ENCODE measurements at regions not wholly inside any gene's neighbourhood (a gene's known extent, or its start where the extent isn't known, plus 50 kb on each side); places are given as distances from the start of the nearest gene placed in this dataset.

DNA sequence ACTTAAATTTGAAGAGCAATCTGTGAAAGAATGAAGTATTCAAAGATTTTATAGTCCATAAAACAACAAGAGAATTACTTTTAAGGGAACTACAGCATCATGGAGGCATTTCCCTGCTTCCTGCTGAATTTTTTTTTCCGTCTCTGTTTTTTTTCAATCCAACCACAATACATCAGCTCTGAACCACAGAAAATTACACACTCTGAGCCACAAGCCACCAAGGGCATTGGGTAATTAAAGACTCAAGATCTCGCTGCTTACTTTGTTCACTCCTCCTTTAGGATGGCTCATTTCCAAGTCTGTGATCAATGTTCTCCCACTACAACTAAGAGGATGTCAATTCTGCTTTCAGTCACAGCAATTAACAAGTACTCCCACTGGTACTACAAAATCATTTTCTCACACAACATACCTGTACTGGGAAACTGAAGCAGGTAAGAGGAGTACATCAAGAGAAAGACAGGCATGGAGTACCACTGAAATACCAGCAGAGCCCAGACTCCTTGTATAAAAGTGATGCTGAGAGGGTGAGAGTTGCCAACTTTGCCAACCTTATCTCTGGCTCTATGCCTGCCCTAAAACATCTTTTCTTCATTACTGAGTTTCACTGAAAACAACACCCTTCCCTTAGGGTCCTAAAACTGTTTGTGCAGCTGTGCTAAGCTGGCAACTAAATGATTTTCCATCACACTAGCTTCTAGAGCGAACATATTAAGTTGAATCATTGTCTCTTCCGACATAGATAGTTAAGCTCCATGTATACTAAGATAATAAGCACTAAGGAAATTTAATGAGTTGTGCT is 105.8 kb upstream of the MAGEB18 start (continued):
- TF ChIP-seq, protein P1, sequence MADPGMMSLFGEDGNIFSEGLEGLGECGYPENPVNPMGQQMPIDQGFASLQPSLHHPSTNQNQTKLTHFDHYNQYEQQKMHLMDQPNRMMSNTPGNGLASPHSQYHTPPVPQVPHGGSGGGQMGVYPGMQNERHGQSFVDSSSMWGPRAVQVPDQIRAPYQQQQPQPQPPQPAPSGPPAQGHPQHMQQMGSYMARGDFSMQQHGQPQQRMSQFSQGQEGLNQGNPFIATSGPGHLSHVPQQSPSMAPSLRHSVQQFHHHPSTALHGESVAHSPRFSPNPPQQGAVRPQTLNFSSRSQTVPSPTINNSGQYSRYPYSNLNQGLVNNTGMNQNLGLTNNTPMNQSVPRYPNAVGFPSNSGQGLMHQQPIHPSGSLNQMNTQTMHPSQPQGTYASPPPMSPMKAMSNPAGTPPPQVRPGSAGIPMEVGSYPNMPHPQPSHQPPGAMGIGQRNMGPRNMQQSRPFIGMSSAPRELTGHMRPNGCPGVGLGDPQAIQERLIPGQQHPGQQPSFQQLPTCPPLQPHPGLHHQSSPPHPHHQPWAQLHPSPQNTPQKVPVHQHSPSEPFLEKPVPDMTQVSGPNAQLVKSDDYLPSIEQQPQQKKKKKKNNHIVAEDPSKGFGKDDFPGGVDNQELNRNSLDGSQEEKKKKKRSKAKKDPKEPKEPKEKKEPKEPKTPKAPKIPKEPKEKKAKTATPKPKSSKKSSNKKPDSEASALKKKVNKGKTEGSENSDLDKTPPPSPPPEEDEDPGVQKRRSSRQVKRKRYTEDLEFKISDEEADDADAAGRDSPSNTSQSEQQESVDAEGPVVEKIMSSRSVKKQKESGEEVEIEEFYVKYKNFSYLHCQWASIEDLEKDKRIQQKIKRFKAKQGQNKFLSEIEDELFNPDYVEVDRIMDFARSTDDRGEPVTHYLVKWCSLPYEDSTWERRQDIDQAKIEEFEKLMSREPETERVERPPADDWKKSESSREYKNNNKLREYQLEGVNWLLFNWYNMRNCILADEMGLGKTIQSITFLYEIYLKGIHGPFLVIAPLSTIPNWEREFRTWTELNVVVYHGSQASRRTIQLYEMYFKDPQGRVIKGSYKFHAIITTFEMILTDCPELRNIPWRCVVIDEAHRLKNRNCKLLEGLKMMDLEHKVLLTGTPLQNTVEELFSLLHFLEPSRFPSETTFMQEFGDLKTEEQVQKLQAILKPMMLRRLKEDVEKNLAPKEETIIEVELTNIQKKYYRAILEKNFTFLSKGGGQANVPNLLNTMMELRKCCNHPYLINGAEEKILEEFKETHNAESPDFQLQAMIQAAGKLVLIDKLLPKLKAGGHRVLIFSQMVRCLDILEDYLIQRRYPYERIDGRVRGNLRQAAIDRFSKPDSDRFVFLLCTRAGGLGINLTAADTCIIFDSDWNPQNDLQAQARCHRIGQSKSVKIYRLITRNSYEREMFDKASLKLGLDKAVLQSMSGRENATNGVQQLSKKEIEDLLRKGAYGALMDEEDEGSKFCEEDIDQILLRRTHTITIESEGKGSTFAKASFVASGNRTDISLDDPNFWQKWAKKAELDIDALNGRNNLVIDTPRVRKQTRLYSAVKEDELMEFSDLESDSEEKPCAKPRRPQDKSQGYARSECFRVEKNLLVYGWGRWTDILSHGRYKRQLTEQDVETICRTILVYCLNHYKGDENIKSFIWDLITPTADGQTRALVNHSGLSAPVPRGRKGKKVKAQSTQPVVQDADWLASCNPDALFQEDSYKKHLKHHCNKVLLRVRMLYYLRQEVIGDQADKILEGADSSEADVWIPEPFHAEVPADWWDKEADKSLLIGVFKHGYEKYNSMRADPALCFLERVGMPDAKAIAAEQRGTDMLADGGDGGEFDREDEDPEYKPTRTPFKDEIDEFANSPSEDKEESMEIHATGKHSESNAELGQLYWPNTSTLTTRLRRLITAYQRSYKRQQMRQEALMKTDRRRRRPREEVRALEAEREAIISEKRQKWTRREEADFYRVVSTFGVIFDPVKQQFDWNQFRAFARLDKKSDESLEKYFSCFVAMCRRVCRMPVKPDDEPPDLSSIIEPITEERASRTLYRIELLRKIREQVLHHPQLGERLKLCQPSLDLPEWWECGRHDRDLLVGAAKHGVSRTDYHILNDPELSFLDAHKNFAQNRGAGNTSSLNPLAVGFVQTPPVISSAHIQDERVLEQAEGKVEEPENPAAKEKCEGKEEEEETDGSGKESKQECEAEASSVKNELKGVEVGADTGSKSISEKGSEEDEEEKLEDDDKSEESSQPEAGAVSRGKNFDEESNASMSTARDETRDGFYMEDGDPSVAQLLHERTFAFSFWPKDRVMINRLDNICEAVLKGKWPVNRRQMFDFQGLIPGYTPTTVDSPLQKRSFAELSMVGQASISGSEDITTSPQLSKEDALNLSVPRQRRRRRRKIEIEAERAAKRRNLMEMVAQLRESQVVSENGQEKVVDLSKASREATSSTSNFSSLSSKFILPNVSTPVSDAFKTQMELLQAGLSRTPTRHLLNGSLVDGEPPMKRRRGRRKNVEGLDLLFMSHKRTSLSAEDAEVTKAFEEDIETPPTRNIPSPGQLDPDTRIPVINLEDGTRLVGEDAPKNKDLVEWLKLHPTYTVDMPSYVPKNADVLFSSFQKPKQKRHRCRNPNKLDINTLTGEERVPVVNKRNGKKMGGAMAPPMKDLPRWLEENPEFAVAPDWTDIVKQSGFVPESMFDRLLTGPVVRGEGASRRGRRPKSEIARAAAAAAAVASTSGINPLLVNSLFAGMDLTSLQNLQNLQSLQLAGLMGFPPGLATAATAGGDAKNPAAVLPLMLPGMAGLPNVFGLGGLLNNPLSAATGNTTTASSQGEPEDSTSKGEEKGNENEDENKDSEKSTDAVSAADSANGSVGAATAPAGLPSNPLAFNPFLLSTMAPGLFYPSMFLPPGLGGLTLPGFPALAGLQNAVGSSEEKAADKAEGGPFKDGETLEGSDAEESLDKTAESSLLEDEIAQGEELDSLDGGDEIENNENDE (IDR thresholded peaks at IDR 0.05; ENCODE audit: insufficient replicate concordance, low read length) = no peak
- no peak for TF ChIP-seq CREB1 (IDR thresholded peaks at IDR 0.05)
- no peak for TF ChIP-seq KDM1A (IDR thresholded peaks at IDR 0.05; ENCODE audit: borderline replicate concordance, low read length)
- TF ChIP-seq POLR2AphosphoS5 (IDR thresholded peaks at IDR 0.05; ENCODE audit: low read depth, low read length) = no peak
- TF ChIP-seq SIRT6 (IDR thresholded peaks at IDR 0.05; ENCODE audit: low read length) = no peak
- TF ChIP-seq CTBP2 (IDR thresholded peaks at IDR 0.05; ENCODE audit: borderline replicate concordance, insufficient read depth, insufficient read length, low read length) = no peak
